Keratinocyte (primary cell): ENCODE measurements at regions not wholly inside any gene's neighbourhood (a gene's known extent, or its start where the extent isn't known, plus 50 kb on each side); places are given as distances from the start of the nearest gene placed in this dataset.

ENCODE experiments used
- DNase-seq: peaks from one replicate; pipeline ENCODE4 v3.0.0-alpha.2; 2011; ENCODE audit warnings: low read depth, missing footprints, low spot score
- FAIRE-seq: peaks from 2 replicates; lab custom pipeline; 2011; peaks lifted over from hg19 to GRCh38; lab: Jason Lieb, UNC
- H2AFZ ChIP-seq: 2 replicates; pipeline ENCODE4 v1.6.0; 2012; ENCODE audit warnings: low read length, control low read depth, inconsistent platforms; ENCODE audit not compliant: control insufficient read depth
- H3K27ac ChIP-seq: 2 replicates; pipeline ENCODE4 v1.5.1; 2011; ENCODE audit warnings: low read length; ENCODE audit not compliant: control insufficient read depth, insufficient read depth
- H3K27me3 ChIP-seq: 3 replicates; pipeline ENCODE4 v1.6.0; 2011; ENCODE audit warnings: low read length; ENCODE audit not compliant: control insufficient read depth, insufficient read depth; ENCODE audit errors: extremely low read depth
- H3K36me3 ChIP-seq, 2 experiments: 2 replicates in 1 of 2; 3 replicates in 1 of 2; pipeline ENCODE4 v1.5.1; 2011; ENCODE audit warnings: low read length in 2 of 2, mild to moderate bottlenecking in 1 of 2; ENCODE audit not compliant: control insufficient read depth in 2 of 2, insufficient read depth in 2 of 2; ENCODE audit errors: extremely low read depth in 1 of 2
- H3K4me1 ChIP-seq: 3 replicates; pipeline ENCODE4 v1.5.1; 2011; ENCODE audit warnings: low read length; ENCODE audit not compliant: control insufficient read depth, insufficient read depth; ENCODE audit errors: extremely low read depth
- H3K4me2 ChIP-seq: 3 replicates; pipeline ENCODE4 v1.6.0; 2011; ENCODE audit warnings: low read depth, low read length; ENCODE audit not compliant: control insufficient read depth, insufficient read depth; ENCODE audit errors: extremely low read depth
- H3K4me3 ChIP-seq, 3 experiments: fragments of 200-600 bp in 1 of 3; sonication (generic) in 1 of 3; 2 replicates in 2 of 3; 3 replicates in 1 of 3; pipeline ENCODE4 v1.5.1; 2011 to 2016; ENCODE audit warnings: low read length in 3 of 3, mild to moderate bottlenecking in 3 of 3, control low read depth in 2 of 3, inconsistent platforms in 1 of 3, low read depth in 1 of 3, mixed read lengths in 1 of 3, mixed run types in 1 of 3, moderate library complexity in 1 of 3; ENCODE audit not compliant: control insufficient read depth in 2 of 3, insufficient read depth in 2 of 3; ENCODE audit errors: extremely low read depth in 1 of 3
- H3K79me2 ChIP-seq: 2 replicates; pipeline ENCODE4 v1.6.0; 2012; ENCODE audit warnings: low read length; ENCODE audit not compliant: control insufficient read depth, insufficient read depth
- H3K9ac ChIP-seq: 3 replicates; pipeline ENCODE4 v1.6.0; 2011; ENCODE audit warnings: low read length; ENCODE audit not compliant: control insufficient read depth, insufficient read depth; ENCODE audit errors: extremely low read depth
- H3K9me1 ChIP-seq: 3 replicates; pipeline ENCODE4 v1.6.0; 2011; ENCODE audit warnings: low read length; ENCODE audit not compliant: control insufficient read depth, insufficient read depth; ENCODE audit errors: extremely low read depth
- H3K9me3 ChIP-seq: 2 replicates; pipeline ENCODE4 v1.5.1; 2012; ENCODE audit warnings: low read depth, low read length; ENCODE audit not compliant: control insufficient read depth
- H4K20me1 ChIP-seq: 3 replicates; pipeline ENCODE4 v1.6.0; 2011; ENCODE audit warnings: low read length; ENCODE audit not compliant: control insufficient read depth, insufficient read depth; ENCODE audit errors: extremely low read depth
- EZH2 ChIP-seq: IDR thresholded peaks from one replicate; pipeline ENCODE4 v1.6.1; 2012; ENCODE audit warnings: inconsistent platforms, mild to moderate bottlenecking, low read length, moderate library complexity
- dilution Hi-C: fragments of 300-500 bp; cut with MboI; formaldehyde crosslinking; loops from one replicate; pipeline ENCODE4 v1.7.0; 2020; ENCODE audit warnings: low sequenced_read_pairs; ENCODE audit not compliant: extremely low pct_ligation_motif_present
- TF ChIP-seq, protein P1 (sequence below), 3 experiments: IDR thresholded peaks in 1 of 3; conservative IDR thresholded peaks in 1 of 3; optimal IDR thresholded peaks in 1 of 3; 2 replicates in 2 of 3; 3 replicates in 1 of 3; pipeline versions ENCODE3 to v1.5.1; 2011; ENCODE audit warnings: low read length in 3 of 3, mild to moderate bottlenecking in 3 of 3, moderate library complexity in 2 of 3, control low read depth in 1 of 3, inconsistent platforms in 1 of 3; ENCODE audit not compliant: insufficient read depth in 2 of 3; ENCODE audit errors: extremely low read depth in 1 of 3

GRCh38 chr16:51825779-51826178 is 674.7 kb upstream of the SALL1 start:
- dilution Hi-C loops: no loop called here
- Histone ChIP-seq H3K4me2 (no peak overlapping the region), H3K27me3 (no peaks in the 10 kb centered on the region), H3K79me2 (no peaks in the 10 kb centered on the region), H3K9me3 (no peaks in the 10 kb centered on the region), H3K9ac (no peak overlapping the region), H4K20me1 (no peaks in the 10 kb centered on the region), H2AFZ (no peak overlapping the region), H3K36me3 (no peaks in the 10 kb centered on the region), H3K4me1 (no peaks in the 10 kb centered on the region), H3K27ac (no peak overlapping the region), H3K4me3 (no peak overlapping the region), H3K9me1 (no peaks in the 10 kb centered on the region)
- no peak for TF ChIP-seq EZH2
- TF ChIP-seq, protein P1, sequence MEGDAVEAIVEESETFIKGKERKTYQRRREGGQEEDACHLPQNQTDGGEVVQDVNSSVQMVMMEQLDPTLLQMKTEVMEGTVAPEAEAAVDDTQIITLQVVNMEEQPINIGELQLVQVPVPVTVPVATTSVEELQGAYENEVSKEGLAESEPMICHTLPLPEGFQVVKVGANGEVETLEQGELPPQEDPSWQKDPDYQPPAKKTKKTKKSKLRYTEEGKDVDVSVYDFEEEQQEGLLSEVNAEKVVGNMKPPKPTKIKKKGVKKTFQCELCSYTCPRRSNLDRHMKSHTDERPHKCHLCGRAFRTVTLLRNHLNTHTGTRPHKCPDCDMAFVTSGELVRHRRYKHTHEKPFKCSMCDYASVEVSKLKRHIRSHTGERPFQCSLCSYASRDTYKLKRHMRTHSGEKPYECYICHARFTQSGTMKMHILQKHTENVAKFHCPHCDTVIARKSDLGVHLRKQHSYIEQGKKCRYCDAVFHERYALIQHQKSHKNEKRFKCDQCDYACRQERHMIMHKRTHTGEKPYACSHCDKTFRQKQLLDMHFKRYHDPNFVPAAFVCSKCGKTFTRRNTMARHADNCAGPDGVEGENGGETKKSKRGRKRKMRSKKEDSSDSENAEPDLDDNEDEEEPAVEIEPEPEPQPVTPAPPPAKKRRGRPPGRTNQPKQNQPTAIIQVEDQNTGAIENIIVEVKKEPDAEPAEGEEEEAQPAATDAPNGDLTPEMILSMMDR (optimal IDR thresholded peaks at IDR 0.05 in 1 of 3, IDR thresholded peaks at IDR 0.05 in 1 of 3, conservative IDR thresholded peaks at IDR 0.05 in 1 of 3; ENCODE audit: extremely low read depth in 1 of 3, insufficient read depth in 2 of 3, low read length in 3 of 3): no peak
- DNase-seq: no peak
- FAIRE-seq: no peak

- H3K27ac ChIP-seq: no peak overlapping the region
- H3K4me3 ChIP-seq: no peak overlapping the region
- no peak overlapping the region for H3K9ac ChIP-seq
- dilution Hi-C loops: no loop called here
- H3K9me3 ChIP-seq: no peaks in the 10 kb centered on the region
- FAIRE-seq: no peak
- H3K27me3 ChIP-seq: no peaks in the 10 kb centered on the region
- H4K20me1 ChIP-seq: no peaks in the 10 kb centered on the region
- H3K9me1 ChIP-seq: no peaks in the 10 kb centered on the region
- H3K4me2 ChIP-seq: no peak overlapping the region
- no peak for TF ChIP-seq EZH2
- TF ChIP-seq, protein P1 (optimal IDR thresholded peaks at IDR 0.05 in 1 of 3, IDR thresholded peaks at IDR 0.05 in 1 of 3, conservative IDR thresholded peaks at IDR 0.05 in 1 of 3; ENCODE audit: extremely low read depth in 1 of 3, insufficient read depth in 2 of 3, low read length in 3 of 3): no peak
- H2AFZ ChIP-seq: no peak overlapping the region
- H3K36me3 ChIP-seq: no peaks in the 10 kb centered on the region
- DNase-seq: no peak
- no peaks in the 10 kb centered on the region for H3K79me2 ChIP-seq
- H3K4me1 ChIP-seq: no peaks in the 10 kb centered on the region
Measured at GRCh38 chr16:51822471-51822870, 671.4 kb upstream of the SALL1 start.
